ENCODE measurements at regions not wholly inside any gene's neighbourhood (a gene's known extent, or its start where the extent isn't known, plus 50 kb on each side); places are given as distances from the start of the nearest gene placed in this dataset.

DNA sequence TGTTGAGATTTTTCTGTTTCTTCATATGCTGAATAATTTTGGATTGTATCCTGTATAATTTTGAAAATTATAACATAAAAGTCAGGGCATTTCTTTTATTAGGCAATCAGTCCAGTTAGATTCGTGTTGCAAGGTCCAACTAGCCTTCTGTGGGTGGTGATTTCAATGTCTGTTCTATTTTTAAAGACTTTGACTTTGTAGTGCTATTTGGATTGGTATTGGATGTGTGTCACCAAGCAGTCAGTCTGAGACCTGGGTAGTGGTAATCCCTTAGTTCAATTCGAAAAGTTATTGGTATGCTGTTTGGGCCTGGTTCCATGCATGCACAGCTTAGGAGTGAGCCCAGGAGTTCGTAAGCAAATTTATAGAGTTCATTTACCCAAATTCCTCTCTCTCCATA is 82.2 kb downstream of the EPDR1 start:
- no peak for DNase-seq

DNA sequence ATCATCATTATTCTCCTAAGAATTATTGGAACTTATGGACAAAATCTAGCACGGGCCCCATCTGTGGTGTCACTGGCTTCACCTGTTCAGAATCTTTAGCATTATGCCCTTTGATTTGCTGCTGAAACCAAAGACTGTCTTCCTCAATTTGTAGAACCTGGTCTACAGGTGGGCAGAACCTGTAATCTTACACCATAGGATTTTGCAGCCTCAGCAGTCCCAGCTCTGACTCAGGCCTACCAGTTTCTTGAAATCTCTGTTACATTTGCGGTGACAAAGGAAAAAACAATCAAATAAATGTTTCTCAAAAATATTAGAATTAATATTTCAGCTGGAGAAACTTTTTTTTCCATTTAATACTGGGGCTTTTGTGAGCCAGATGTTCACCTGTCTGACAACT is 86.1 kb downstream of the EPDR1 start:
- DNase-seq = no peak

DNA sequence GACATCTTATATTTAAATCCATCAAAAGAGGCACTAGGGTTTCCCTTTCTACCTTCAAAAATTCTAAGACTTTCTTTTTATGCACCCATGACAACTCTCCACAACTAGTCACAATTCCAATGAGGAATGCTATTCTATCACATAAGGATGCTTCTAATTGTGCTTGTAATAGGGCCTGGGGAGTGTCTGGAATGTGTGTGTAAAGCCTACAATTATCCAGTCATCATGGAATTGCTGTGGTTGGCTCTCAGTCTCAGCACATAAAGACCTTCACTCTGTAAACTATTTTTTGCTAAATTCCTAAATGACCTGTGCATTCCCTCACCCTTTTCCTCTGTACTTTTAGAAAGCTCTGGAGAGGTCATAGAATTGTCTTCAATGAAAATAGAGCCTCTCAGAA is 86.7 kb downstream of the EPDR1 start:
- no peak for DNase-seq

DNA sequence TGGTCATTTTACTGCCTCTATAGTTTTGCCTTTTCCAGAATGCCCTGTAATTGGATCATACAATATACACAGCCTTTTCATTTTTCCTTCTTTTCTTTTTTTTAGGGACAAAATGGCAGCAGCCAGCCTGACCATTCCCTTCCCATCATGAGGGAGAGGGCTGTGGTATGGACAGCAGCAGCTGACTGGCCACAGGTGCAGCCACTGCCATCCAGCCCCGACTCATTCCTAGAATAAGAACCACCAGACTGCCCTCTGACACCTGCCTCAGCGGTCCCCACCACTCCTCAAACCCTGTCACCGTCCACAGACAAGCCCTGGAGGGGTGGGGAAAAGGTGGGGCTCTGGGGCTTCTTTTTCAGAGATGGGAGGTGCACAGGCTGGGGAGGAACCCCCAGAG is 92.8 kb downstream of the EPDR1 start:
- no peak for DNase-seq

DNA sequence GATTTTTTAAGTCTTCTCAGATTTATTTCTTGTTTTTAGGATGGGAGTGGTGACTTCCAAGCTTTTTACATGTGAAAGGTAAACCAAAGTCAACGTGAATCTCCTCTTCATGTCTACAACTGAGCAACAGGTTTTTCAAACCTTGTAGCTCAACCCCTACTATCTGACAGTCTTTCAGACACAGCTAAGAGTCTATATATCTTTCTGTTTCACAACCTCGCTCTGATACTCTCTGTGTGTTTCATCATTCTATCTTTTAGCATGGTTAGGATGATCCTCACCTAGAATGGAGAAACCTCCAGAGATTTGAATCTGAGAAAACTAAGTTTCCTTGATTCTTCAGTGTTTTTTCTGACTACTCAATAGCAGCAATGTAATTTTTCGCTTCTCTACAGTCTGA is 96.1 kb downstream of the EPDR1 start:
- no peak for DNase-seq

DNA sequence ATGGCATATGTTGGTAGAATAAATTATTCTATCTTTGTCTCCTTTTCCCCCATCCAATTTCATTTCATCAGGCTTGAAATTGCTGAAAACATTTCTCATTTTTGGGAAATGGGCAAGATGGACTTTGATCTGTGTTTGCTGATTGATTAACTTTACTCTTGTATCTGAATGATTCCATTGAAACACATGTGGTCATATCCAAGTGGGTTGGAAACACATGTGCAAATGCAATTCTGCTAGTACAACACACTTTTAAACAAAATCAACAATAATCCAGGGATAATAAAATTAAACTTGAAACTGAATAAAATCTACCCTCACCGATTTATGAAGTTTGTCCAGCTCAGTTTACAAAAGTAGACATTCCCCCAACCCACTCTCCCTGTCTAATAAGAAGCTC is 96.9 kb downstream of the EPDR1 start:
- DNase-seq = no peak

DNA sequence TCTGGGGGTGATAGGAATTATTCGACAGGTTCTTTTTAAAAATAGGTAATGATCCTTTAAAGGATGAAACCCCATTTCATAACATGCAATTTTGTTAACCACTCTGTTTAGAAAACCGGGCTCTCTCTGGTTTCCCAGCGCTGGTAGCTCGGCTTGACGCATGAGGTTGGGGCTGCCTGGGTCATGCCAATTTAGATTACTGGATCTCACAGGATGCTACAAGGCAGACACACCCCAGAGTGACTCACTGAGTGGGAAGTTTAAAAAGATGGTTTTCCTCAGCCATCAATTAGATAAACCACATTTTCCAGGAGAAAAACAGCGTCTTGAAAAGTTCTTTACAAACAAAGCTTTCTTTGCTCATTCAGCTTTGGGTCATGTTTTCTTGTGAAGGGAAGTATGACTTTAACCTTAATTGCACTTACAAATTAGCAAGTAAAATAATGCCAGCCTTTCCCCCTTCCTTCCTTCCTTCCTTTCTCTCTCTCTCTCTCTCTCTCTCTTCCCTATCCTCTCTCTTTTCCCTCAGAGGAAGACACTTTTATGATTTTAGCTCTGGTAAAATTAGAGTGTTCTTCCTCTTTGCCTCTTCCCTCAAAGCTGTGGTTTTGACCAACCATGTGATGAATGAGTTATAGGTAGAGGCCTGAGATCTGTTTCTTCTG is 99.8 kb downstream of the EPDR1 start:
- no peak for DNase-seq

DNA sequence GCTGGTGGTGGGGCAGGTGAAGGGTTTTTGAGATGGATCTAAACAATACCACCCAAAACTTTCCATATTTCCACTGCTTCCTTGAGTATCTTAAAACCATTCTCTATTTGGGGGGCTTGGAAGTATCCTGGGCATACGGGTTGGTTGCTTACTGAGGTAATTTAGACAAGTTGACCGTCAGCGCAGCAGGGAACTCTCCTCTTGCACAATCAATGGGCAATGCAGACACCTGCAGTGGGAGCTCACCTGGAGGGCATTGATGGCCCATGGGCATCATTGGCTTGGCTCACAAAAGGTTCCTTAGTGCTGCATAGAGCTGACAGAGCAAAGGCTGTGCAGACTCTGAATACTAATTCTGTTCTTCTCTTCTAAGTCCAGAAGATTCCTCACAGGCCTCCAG is 101.5 kb downstream of the EPDR1 start:
- no peak for DNase-seq

DNA sequence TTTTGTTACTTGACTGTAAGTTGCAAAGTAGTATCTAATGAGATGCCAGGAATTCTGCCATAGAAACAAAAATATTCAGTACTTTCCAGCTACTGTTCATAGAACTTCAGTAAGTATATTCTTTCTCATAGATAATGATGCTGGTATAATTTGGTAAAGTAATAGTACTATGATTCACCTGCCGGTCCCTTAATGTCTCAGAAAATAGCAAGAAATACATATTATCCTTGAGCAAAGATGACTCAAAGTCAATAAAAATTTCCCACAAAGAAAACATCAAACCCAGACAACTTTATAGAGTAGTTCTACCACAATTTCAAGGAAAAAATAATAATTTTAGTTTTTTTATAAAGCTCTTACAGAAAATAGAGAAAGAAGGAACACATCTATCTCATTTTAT is 105.4 kb downstream of the EPDR1 start:
- DNase-seq = no peak

DNA sequence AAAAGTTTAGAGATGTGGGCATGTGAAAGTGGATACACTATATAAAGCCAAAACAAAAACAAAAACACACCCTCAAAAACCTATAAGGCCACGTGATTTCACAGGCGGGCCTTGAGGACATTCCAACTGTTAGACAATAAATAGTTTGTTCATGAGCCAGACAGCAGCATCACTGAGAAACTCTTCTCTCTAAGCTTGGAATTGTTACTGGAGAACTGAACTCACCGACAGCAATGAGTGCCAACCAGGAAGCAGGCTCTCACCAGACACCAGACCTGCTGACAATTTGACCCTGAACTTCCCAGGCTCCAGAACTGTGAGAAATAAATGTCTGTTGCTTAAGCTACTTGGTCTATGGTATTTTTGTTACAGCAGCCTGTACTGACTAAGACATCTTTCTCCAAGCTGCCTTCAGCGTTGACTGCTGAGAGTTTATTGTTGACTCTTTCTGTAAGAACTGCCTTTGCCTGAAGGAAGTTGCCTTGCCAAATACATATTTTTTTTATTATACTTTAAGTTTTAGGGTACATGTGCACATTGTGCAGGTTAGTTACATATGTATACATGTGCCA is 107.5 kb downstream of the EPDR1 start:
- DNase-seq = no peak

DNA sequence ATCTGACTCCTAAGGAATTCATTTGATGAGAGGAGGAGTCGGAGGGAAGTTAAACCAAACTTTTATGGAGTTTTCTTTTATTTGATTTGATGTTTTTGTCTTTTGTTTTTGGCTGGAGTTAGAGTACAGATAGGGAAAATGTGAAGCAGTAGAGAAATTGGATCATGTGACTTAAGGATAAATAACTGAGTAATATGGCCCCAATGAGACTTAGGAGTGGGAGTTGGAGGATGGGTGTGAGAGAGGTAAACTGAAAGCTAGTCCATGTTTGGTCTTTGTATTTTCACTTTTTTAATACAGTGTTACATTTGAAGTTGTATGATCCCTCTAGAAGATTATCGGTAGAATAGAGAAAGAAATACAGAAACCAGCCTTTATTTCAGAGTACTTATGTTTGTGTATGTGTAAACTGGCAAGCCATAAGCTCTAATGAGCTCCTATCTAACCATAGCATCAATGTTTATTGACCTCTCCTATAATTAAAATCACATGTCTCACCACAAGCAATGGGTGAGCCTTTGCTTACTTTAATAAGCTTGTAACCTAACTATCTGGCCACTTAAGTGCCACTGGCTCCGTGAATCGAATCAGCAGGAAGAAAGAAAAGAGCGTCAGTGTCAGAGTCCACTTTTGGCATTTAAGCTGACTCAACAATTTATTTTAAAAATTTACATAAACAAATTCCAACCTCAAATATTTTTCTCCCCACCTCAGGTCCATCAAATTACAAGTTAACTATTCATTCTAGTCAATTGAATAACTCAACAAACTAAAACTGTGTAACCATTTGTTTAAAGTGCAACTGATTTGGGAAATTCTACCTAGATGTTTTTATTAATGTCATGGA is 113.8 kb downstream of the EPDR1 start:
- DNase-seq = no peak

DNA sequence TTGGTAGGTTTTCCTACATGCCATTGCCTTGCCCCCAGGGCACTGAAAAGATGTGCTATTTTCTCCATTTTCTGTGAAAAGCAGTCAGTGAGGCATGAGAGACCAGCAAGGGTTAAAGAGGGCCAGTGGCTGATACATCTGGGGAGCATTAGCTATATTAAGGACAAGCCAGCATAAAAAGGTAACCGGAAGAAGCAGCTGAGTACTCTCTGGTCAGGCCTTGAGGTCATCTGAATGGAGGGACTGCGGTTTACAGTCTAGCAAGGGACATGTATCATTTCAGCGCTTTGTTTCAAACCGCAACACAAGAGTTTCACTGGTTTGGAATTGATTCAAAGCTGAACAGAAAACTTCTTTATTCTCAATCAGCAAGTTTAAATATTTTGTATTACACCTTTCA is 120.4 kb downstream of the EPDR1 start:
- DNase-seq = no peak

DNA sequence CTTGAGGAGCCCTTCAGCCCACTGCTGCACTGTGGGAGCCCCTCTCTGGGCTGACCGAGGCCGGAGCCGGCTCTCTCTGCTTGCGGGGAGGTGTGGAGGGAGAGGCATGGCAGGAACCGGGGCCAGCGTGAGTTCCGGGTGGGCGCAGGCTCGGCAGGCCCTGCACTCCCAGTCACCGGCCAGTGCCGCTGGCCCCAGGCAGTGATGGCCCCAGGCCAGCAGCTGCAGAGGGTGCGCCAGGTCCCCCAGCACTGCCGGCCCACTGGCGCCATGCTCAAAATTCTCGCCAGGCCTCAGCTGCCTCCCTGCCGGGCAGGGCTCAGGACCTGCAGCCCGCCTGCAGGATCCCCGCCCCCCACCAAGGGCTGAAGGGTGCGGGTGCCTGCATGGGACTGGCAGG is 128.4 kb upstream of the STARD3NL start:
- DNase-seq = no peak

DNA sequence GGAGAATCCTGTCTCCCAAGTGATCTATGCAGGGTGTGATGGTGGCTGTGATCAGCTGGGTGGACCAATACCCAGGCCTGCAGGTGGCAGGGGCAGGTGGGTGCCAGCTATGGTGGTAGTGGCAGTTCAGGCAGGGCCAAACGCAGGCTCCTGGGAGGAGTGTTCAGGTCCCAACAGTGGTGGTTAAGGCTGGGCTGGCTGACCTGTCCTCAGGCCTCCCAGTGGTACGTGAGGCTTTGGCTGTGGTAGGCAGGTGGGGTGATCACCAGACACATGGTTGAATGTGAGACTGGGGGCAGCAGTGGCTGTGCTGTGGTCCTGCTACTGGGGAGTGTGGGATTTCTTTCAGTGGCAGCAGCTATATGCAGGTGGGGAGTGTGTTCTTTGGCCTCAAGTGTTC is 126.7 kb upstream of the STARD3NL start:
- no peak for DNase-seq

DNA sequence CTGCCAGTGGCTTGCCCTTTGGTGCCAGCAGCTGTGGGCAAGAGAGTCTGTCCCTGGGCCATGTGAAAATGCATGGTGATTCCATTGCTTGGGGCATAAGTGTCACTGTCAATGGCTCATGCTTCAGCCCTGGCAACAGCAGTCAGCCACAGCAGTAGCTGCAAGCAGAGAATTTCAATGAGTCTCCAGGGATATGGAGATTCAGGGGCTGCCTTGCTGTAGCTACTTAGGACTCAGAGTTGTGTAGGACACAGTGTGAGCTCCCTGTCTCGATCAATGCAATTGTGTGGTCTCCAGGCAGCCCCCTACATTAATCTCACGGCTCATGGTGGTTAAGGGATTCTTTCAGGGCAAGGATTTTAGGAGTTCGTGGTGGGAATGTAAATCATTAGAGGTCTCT is 126.3 kb upstream of the STARD3NL start:
- no peak for DNase-seq

DNA sequence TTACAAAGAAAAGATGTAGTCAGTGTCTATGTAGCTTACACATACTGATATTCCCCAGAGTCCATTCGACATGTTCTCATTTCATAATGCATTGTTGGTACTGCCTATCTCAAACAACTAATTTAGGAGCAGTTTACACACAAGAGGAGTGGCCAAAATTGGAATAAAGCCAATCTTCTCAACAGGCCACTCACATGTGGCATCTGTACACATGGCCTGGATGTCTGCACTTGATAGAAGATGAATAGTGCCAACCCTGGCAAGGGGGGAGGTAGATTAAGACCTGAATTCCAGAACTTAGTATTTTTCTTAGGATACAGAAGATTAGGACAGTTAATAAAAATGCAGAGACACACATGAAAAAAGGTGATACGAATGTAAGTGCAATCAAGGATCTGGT is 125.3 kb upstream of the STARD3NL start:
- no peak for DNase-seq

DNA sequence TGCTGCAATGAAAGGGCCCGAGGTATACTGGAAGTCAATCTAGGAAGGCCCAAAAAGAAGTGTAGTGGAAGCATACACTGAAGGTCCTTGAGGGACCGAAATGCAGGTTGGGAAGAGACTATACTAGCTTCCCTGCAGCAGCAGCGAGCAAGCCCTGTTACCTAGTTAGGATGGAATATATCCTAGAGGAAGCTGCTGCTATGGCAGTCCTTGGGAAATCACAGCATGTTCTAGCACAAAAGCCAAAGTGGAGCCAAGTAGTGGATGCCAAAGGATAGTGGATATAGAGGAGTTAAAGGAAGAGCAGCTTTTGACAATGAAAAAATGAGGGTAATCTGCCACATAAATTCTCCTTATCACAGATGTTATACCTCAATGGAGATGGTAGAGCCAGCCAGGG is 123.8 kb upstream of the STARD3NL start:
- DNase-seq = no peak

DNA sequence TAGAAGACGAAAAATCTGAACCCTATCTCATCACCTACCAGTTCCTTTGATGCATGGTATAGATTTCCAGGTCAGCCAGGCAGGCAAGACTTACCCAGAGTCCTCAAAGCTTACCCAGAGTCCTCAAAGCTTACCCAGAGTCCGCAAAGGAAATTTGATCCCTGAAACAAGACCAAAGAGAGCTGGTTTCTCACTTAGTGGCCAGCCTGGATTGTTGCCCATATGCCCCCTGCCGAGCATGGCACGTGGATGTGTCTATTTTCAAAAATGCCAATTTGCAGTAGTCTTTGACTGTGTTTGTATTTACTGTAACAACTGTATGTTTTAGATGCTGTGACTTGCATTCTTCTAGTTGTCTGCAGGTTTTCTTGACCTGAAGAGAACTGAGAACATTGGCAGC is 120.2 kb upstream of the STARD3NL start:
- no peak for DNase-seq

DNA sequence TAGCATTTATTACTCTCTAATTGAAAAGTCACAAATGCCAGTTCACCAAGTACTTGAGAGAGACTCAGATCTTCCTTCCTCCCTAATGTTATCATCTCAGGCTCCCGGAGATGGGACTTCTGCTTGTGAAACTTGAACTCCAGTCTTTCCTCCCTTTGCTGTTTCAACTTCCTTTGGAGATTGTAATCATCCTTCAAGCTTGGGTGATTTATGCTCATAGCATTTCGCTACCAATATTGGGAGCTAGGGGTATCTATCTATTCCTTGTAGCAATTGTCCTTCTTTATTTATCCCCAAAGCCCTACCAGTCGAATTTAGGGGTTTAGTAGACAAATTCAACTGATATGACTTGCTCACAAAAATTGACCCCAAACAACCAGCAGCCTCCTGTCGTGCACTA is 117.9 kb upstream of the STARD3NL start:
- DNase-seq = no peak

DNA sequence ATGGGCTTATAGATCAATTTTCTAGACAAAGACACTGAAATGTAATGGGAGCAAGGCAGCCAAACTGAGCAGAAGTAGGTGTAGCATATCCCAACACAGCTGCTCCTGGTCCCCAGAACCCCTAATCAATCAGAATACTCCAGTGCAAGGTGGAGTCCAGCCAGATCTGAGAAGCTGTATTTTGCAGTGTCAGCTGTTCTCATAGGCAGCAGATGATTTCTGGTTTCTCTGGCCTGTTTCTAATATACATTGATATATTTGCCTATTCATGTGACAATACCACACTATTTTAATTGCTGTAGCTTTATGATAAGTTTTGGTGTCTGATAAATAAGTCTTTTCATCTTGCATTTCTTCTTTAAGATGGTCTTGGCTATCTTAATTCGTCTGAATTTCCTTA is 117.4 kb upstream of the STARD3NL start:
- DNase-seq = no peak

DNA sequence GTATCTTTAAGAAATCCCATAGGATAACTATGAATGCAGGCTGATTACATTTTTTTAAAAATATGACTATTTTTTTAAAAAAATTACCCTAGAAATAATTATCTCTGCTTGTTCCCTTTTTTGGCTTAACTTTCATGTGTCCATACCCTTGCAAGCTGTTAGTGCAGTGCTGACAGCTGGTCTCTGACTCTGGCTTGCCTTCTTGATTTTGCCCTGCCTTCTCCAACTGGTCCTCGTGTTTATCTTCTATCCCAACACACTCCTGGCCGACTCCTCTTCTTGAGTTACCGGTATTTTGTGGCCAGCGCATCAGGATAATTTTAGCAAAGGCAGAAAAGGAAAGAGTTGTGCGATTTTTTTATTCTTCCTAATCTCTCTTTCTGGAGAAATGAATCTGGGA is 111.7 kb upstream of the STARD3NL start:
- DNase-seq = no peak

DNA sequence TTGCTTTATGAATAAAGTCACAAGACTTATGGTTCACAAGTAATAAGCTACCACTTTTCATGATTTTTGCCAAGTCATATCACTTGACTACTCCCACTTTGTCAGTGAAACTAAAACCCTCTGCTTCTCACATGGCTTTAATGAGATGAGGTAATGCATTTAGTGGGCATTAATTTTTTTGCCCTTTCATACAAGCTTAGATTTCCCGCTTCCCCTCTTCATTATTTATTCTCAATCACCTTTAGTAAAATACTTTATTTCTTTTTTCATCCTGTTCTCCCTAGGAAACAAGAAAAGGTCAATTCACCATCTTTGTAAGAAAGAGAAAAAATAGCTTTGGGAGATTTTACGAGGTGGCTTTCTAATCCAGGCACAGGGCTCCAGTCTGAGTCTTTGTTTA is 109.6 kb upstream of the STARD3NL start:
- DNase-seq = no peak

DNA sequence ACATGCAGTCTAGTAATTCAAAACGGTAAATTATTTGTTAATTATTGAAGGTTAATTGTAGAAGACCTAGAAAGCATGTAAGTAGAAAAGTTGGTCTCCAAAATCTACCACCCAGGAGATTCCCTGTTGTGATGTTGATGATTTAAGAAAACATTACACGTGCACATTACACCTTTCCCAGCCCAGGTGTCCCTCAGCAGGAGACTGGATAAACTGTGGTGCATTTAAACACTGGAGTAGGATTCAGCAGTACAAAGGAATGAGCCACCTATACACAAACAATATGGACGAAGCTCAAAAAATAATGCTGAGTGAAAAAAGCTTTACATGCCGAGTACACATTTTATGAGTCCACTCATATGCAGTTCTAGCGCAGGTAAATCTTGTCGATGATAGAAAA is 109.0 kb upstream of the STARD3NL start:
- DNase-seq = no peak

DNA sequence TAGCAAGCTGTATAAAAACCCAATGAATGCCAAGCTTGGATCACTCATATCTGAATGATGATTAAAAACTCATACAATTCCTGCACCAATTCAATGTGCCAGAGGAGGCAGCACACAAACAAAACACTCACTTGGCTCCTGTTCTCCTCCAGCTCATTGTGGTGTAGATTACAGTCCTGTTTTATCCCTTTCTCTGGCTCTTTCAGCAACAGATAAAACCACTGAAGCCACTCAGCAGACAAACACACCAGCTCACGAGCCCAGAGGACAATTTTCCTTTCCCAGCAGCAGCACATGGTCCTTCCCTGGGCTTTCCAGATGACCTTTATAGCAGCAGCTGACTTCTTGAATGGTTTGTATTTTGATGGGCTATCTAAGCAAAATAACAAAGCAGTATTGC is 107.3 kb upstream of the STARD3NL start:
- peak; percentile 4 for DNase-seq
